Endothelial cell of umbilical vein (primary cell): ENCODE measurements at regions not wholly inside any gene's neighbourhood (a gene's known extent, or its start where the extent isn't known, plus 50 kb on each side); places are given as distances from the start of the nearest gene placed in this dataset.

Experiments
- BruUV-seq: library from RNA; stranded (reverse); fragments of 400-500 nt; replicated peaks from 2 replicates; lab custom pipeline; 2021; lab: Mats Ljungman, UMichigan
- CTCF ChIA-PET: fragments of 300-600, 350-600 bp; sonication (Branson Sonifier 250); formaldehyde crosslinking; loops from one replicate; lab custom pipeline; 2021; ENCODE audit warnings: antibody characterized with exemption, inconsistent platforms; lab: Charles Lee
- POLR2A ChIA-PET: fragments of 300-600, 350-600 bp; sonication (Branson Sonifier 250); formaldehyde crosslinking; loops from one replicate; lab custom pipeline; 2021; ENCODE audit warnings: antibody characterized with exemption, inconsistent platforms; lab: Charles Lee
- DNase-seq: peaks from one replicate; pipeline ENCODE4 v3.0.0-alpha.2; 2011; ENCODE audit warnings: low read depth, low spot score
- FAIRE-seq: peaks from 2 replicates; lab custom pipeline; 2011; peaks lifted over from hg19 to GRCh38; lab: Jason Lieb, UNC
- H2AFZ ChIP-seq: 2 replicates; pipeline ENCODE4 v1.6.0; 2012; ENCODE audit warnings: low read depth, low read length, control low read depth, inconsistent platforms
- H3K27ac ChIP-seq: 2 replicates; pipeline ENCODE4 v1.5.1; 2011; ENCODE audit warnings: low read depth, mild to moderate bottlenecking, control low read depth, low read length, moderate library complexity; ENCODE audit not compliant: insufficient read depth
- H3K27me3 ChIP-seq, 2 experiments: 2 replicates each; pipeline versions ENCODE4 v1.6.0 to v1.6.1; 2011; ENCODE audit warnings: low read length in 2 of 2, mixed read lengths in 1 of 2; ENCODE audit not compliant: control insufficient read depth in 2 of 2, insufficient read depth in 2 of 2
- H3K36me3 ChIP-seq, 2 experiments: 2 replicates in 1 of 2; 3 replicates in 1 of 2; pipeline ENCODE4 v1.5.1; 2011; ENCODE audit warnings: low read length in 2 of 2, mild to moderate bottlenecking in 1 of 2, moderate library complexity in 1 of 2; ENCODE audit not compliant: control insufficient read depth in 2 of 2, insufficient read depth in 2 of 2; ENCODE audit errors: extremely low read depth in 1 of 2
- H3K4me1 ChIP-seq: 3 replicates; pipeline ENCODE4 v1.5.1; 2011; ENCODE audit warnings: mild to moderate bottlenecking, low read length; ENCODE audit not compliant: control insufficient read depth, insufficient read depth; ENCODE audit errors: extremely low read depth
- H3K4me2 ChIP-seq: 2 replicates; pipeline ENCODE4 v1.6.1; 2011; ENCODE audit warnings: low read length, control low read depth, mixed read lengths; ENCODE audit not compliant: insufficient read depth
- H3K4me3 ChIP-seq, 3 experiments: fragments of 200-600 bp in 1 of 3; sonication (generic), shearing (Covaris generic) in 1 of 3; replicated peaks in 1 of 3; 2 replicates each; pipeline ENCODE4 v1.5.1; 2011 to 2016; ENCODE audit warnings: control low read depth in 3 of 3, low read length in 3 of 3, mild to moderate bottlenecking in 2 of 3, inconsistent platforms in 1 of 3, low read depth in 1 of 3, moderate library complexity in 1 of 3; ENCODE audit not compliant: insufficient read depth in 1 of 3
- H3K79me2 ChIP-seq: 2 replicates; pipeline ENCODE4 v1.6.0; 2012; ENCODE audit warnings: low read length, inconsistent platforms; ENCODE audit not compliant: control insufficient read depth, insufficient read depth
- H3K9ac ChIP-seq: replicated peaks from 2 replicates; pipeline ENCODE3; 2011; ENCODE audit warnings: low read length, control low read depth; ENCODE audit not compliant: insufficient read depth; ENCODE audit errors: extremely low read depth
- H3K9me1 ChIP-seq: replicated peaks from 3 replicates; pipeline ENCODE4 v1.6.0; 2011; ENCODE audit warnings: mild to moderate bottlenecking, low read length; ENCODE audit not compliant: control insufficient read depth, insufficient read depth; ENCODE audit errors: extremely low read depth
- H3K9me3 ChIP-seq: replicated peaks from 2 replicates; pipeline ENCODE4 v1.5.1; 2012; ENCODE audit warnings: low read length, inconsistent platforms; ENCODE audit not compliant: control insufficient read depth, insufficient read depth
- H4K20me1 ChIP-seq: replicated peaks from 2 replicates; pipeline ENCODE3; 2011; ENCODE audit warnings: mild to moderate bottlenecking, low read length; ENCODE audit not compliant: control insufficient read depth, insufficient read depth; ENCODE audit errors: extremely low read depth
- CTCF ChIP-seq, 2 donors: IDR thresholded peaks; 1 replicate in 1 of 2; 2 replicates in 1 of 2; pipeline ENCODE4 v1.5.1; 2011; ENCODE audit warnings: low read length in 2 of 2, mild to moderate bottlenecking in 2 of 2, moderate library complexity in 2 of 2, control low read depth in 1 of 2, inconsistent platforms in 1 of 2, low read depth in 1 of 2; ENCODE audit not compliant: insufficient read depth in 1 of 2; ENCODE audit errors: extremely low read depth in 1 of 2
- EZH2 ChIP-seq: IDR thresholded peaks from 2 replicates; pipeline ENCODE4 v1.6.1; 2012; ENCODE audit warnings: borderline replicate concordance, low read depth, mild to moderate bottlenecking, moderate library complexity, low read length, inconsistent platforms; ENCODE audit not compliant: severe bottlenecking
- FOS ChIP-seq: IDR thresholded peaks from 2 replicates; pipeline ENCODE4 v1.6.1; 2011; ENCODE audit warnings: mild to moderate bottlenecking, low read length, moderate library complexity, borderline replicate concordance; ENCODE audit not compliant: insufficient read depth
- GATA2 ChIP-seq: IDR thresholded peaks from 2 replicates; pipeline ENCODE4 v1.7.0; 2011; ENCODE audit warnings: low read depth, mild to moderate bottlenecking, moderate library complexity, mixed read lengths, low read length; ENCODE audit not compliant: insufficient read length, insufficient read depth
- JUN ChIP-seq: IDR thresholded peaks from 2 replicates; pipeline ENCODE4 v1.6.1; 2011; ENCODE audit warnings: borderline replicate concordance, low read depth; ENCODE audit not compliant: insufficient read length, insufficient read depth
- MAX ChIP-seq: IDR thresholded peaks from 2 replicates; pipeline ENCODE4 v1.6.1; 2011; ENCODE audit not compliant: insufficient read depth, insufficient read length
- MYC ChIP-seq: IDR thresholded peaks from one replicate; pipeline ENCODE4 v1.6.1; 2011; ENCODE audit warnings: mild to moderate bottlenecking, low read depth, low read length
- POLR2A ChIP-seq: IDR thresholded peaks from 2 replicates; pipeline ENCODE4 v1.6.1; 2012; ENCODE audit warnings: low read depth, mild to moderate bottlenecking, control low read depth, low read length
- POLR2AphosphoS5 ChIP-seq: IDR thresholded peaks from 2 replicates; pipeline ENCODE4 v1.6.1; 2012; ENCODE audit warnings: low read depth, mild to moderate bottlenecking, control low read depth, low read length, moderate library complexity; ENCODE audit not compliant: insufficient read depth
- dilution Hi-C: fragments of 300-500 bp; cut with MboI; formaldehyde crosslinking; loops from one replicate; pipeline ENCODE4 v1.15.0; 2019; ENCODE audit warnings: low sequenced_read_pairs; ENCODE audit not compliant: extremely low pct_ligation_motif_present
- intact Hi-C: fragments of 100-400 bp; cut with micrococcal nuclease; formaldehyde crosslinking; loops from one replicate; pipeline ENCODE4 v1.10.0; 2022

- H3K9me3 ChIP-seq, result no peaks in the 10 kb centered on the region
- peaks cover 5% of the 10 kb centered on the region for H3K79me2 ChIP-seq
- TF ChIP-seq POLR2A (no peak), CTCF (IDR thresholded peaks at IDR 0.05; ENCODE audit: extremely low read depth in 1 of 2, insufficient read depth in 1 of 2, low read depth in 1 of 2, low read length in 2 of 2) (no peak), GATA2 (no peak), JUN (no peak), EZH2 (no peak), MYC (no peak), FOS (no peak), MAX (no peak), POLR2AphosphoS5 (no peak)
- no peak overlapping the region for H3K9ac ChIP-seq
- POLR2A ChIA-PET, result no interaction called here
- H3K4me2 ChIP-seq, result no peak overlapping the region
- dilution Hi-C loops (no loop called here), intact Hi-C loops (no loop called here)
- DNase-seq (peak; percentile 24), FAIRE-seq (no peak)
- no peaks in the 10 kb centered on the region for H3K9me1 ChIP-seq
- H4K20me1 ChIP-seq, result no peaks in the 10 kb centered on the region
- no peaks in the 10 kb centered on the region for H3K4me1 ChIP-seq
- CTCF ChIA-PET, result no interaction called here
- no peak overlapping the region for H3K27ac ChIP-seq
- BruUV-seq, result no TSS peak
- no peaks in the 10 kb centered on the region for H3K27me3 ChIP-seq
- no peak overlapping the region for H2AFZ ChIP-seq
- no peaks in the 10 kb centered on the region for H3K36me3 ChIP-seq
- H3K4me3 ChIP-seq, result no peak overlapping the region
Observed at GRCh38 chr6:77354581-77354980, 108.7 kb downstream of the HTR1B start.
